Nephron (organoid): ENCODE measurements at regions not wholly inside any gene's neighbourhood (a gene's known extent, or its start where the extent isn't known, plus 50 kb on each side); places are given as distances from the start of the nearest gene placed in this dataset.

Experiments
- H3K27ac Mint-ChIP-seq, 3 experiments: 2 replicates each; pipeline ENCODE4 v1.8.0; 2020; ENCODE audit warnings: mixed read lengths in 3 of 3, mild to moderate bottlenecking in 2 of 3, moderate library complexity in 1 of 3
- H3K27me3 Mint-ChIP-seq: 2 replicates; pipeline ENCODE4 v1.8.0; 2021; ENCODE audit warnings: low read depth, mild to moderate bottlenecking, moderate library complexity, mixed read lengths
- H3K36me3 Mint-ChIP-seq: 2 replicates; pipeline ENCODE4 v1.8.0; 2020; ENCODE audit warnings: low read depth, mixed read lengths
- H3K4me1 Mint-ChIP-seq: 2 replicates; pipeline ENCODE4 v1.8.0; 2020; ENCODE audit warnings: mixed read lengths
- H3K4me3 Mint-ChIP-seq, 3 experiments: 2 replicates each; pipeline ENCODE4 v1.8.0; 2020; ENCODE audit warnings: mild to moderate bottlenecking in 3 of 3, mixed read lengths in 3 of 3, moderate library complexity in 2 of 3
- H3K9me3 Mint-ChIP-seq: 2 replicates; pipeline ENCODE4 v1.8.0; 2020; ENCODE audit warnings: mixed read lengths
- CTCF ChIP-seq, 3 experiments: fragments of 200-600 bp; sonication (generic); IDR thresholded peaks; one replicate each; pipeline ENCODE4 v1.5.0; 2021; ENCODE audit warnings: antibody characterized with exemption in 3 of 3; ENCODE audit not compliant: unreplicated experiment in 3 of 3

GRCh38 chr2:154587739-154588138, 110.8 kb upstream of the KCNJ3 start:
- H3K4me3 Mint-ChIP-seq: no peak overlapping the region
- H3K4me1 Mint-ChIP-seq: no peaks in the 10 kb centered on the region
- no peak for TF ChIP-seq CTCF (IDR thresholded peaks at IDR 0.05; ENCODE audit: unreplicated experiment in 3 of 3)
- H3K36me3 Mint-ChIP-seq: no peaks in the 10 kb centered on the region
- no peaks in the 10 kb centered on the region for H3K9me3 Mint-ChIP-seq
- H3K27ac Mint-ChIP-seq: no peak overlapping the region
- H3K27me3 Mint-ChIP-seq: no peaks in the 10 kb centered on the region

GRCh38 chr2:154588838-154589237, 109.7 kb upstream of the KCNJ3 start:
- no peaks in the 10 kb centered on the region for H3K4me1 Mint-ChIP-seq
- no peaks in the 10 kb centered on the region for H3K36me3 Mint-ChIP-seq
- H3K4me3 Mint-ChIP-seq: no peak overlapping the region
- H3K27ac Mint-ChIP-seq: no peak overlapping the region
- no peaks in the 10 kb centered on the region for H3K9me3 Mint-ChIP-seq
- no peaks in the 10 kb centered on the region for H3K27me3 Mint-ChIP-seq
- TF ChIP-seq CTCF (IDR thresholded peaks at IDR 0.05; ENCODE audit: unreplicated experiment in 3 of 3): no peak

- H3K4me1 Mint-ChIP-seq: no peaks in the 10 kb centered on the region
- no peaks in the 10 kb centered on the region for H3K27me3 Mint-ChIP-seq
- no peak overlapping the region for H3K27ac Mint-ChIP-seq
- no peaks in the 10 kb centered on the region for H3K36me3 Mint-ChIP-seq
- H3K9me3 Mint-ChIP-seq: no peaks in the 10 kb centered on the region
- no peak overlapping the region for H3K4me3 Mint-ChIP-seq
- no peak for TF ChIP-seq CTCF (IDR thresholded peaks at IDR 0.05; ENCODE audit: unreplicated experiment in 3 of 3)
Measured at GRCh38 chr2:154589514-154589913, 109.0 kb upstream of the KCNJ3 start.

- Mint-ChIP-seq H3K9me3 (no peaks in the 10 kb centered on the region), H3K27ac (no peak overlapping the region), H3K36me3 (no peaks in the 10 kb centered on the region), H3K27me3 (no peaks in the 10 kb centered on the region), H3K4me3 (no peak overlapping the region), H3K4me1 (no peaks in the 10 kb centered on the region)
- no peak for TF ChIP-seq CTCF (IDR thresholded peaks at IDR 0.05; ENCODE audit: unreplicated experiment in 3 of 3)
Measured at GRCh38 chr2:154591294-154591820, 107.1 kb upstream of the KCNJ3 start.

GRCh38 chr2:154599189-154599588, 99.3 kb upstream of the KCNJ3 start:
- Mint-ChIP-seq H3K36me3 (no peaks in the 10 kb centered on the region), H3K27ac (no peak overlapping the region), H3K4me3 (no peak overlapping the region), H3K4me1 (no peaks in the 10 kb centered on the region), H3K27me3 (no peaks in the 10 kb centered on the region), H3K9me3 (no peaks in the 10 kb centered on the region)
- no peak for TF ChIP-seq CTCF (IDR thresholded peaks at IDR 0.05; ENCODE audit: unreplicated experiment in 3 of 3)

- H3K9me3 Mint-ChIP-seq: no peaks in the 10 kb centered on the region
- no peak overlapping the region for H3K4me3 Mint-ChIP-seq
- H3K36me3 Mint-ChIP-seq: no peaks in the 10 kb centered on the region
- H3K27ac Mint-ChIP-seq: no peak overlapping the region
- no peaks in the 10 kb centered on the region for H3K4me1 Mint-ChIP-seq
- no peak for TF ChIP-seq CTCF (IDR thresholded peaks at IDR 0.05; ENCODE audit: unreplicated experiment in 3 of 3)
- H3K27me3 Mint-ChIP-seq: no peaks in the 10 kb centered on the region
Measured at GRCh38 chr2:154600927-154601494, 97.5 kb upstream of the KCNJ3 start.
